ENCODE measurements at regions not wholly inside any gene's neighbourhood (a gene's known extent, or its start where the extent isn't known, plus 50 kb on each side); places are given as distances from the start of the nearest gene placed in this dataset.

DNA sequence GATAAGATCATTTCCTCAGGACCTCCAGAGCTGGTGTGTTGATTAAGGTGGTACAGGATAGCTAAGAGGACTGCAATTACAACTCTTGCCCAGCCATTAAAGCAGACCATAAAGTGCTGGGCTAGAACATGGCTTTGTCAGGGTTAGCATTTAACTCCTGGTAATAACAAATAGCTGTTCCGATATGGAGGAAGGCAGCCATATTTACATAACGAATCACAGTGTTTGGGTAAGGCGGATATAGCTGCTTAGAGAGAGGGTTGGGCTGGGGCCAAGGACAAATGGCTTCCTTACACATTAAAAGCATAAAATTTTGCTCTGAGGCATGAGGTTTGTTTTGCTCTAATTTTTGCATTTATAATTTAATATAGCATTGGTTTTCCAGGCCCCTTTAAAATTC lies 297.7 kb upstream of the DDHD1 start:
- H3K23ac ChIP-seq (ENCODE audit: low read length): no peak overlapping the region
- no peak overlapping the region for H2BK12ac ChIP-seq (ENCODE audit: low read length)
- no peak overlapping the region for H2BK5ac ChIP-seq (ENCODE audit: low read depth, low read length, poor library complexity)
- no peak overlapping the region for H3K4me3 ChIP-seq (ENCODE audit: low read depth, low read length)
- H3K9ac ChIP-seq (ENCODE audit: low read length): no peak overlapping the region
- no peak overlapping the region for H3K4ac ChIP-seq (ENCODE audit: low read depth, low read length)
- H3K27me3 ChIP-seq (ENCODE audit: insufficient read depth, low read length): no peaks in the 10 kb centered on the region
- no peak overlapping the region for H3K4me2 ChIP-seq (ENCODE audit: low read length)
- no peaks in the 10 kb centered on the region for H3K9me3 ChIP-seq (ENCODE audit: insufficient read depth, low read depth, low read length)
- H4K8ac ChIP-seq (ENCODE audit: low read depth, low read length): no peak overlapping the region
- no peak overlapping the region for H3K18ac ChIP-seq (ENCODE audit: low read length)
- WGBS (ENCODE audit: extremely low coverage, insufficient coverage, insufficient read length): no CpG with 5 or more reads among the region's 3 CpGs
- no peak overlapping the region for H3K27ac ChIP-seq (ENCODE audit: low read depth, low read length)
- H3K79me2 ChIP-seq (ENCODE audit: control insufficient read depth, insufficient read depth, low read length, poor library complexity): no peaks in the 10 kb centered on the region
- H3K4me1 ChIP-seq (ENCODE audit: control insufficient read depth in 1 of 2, insufficient read depth in 2 of 2, low read length in 2 of 2): no peaks in the 10 kb centered on the region
- no peak overlapping the region for H4K91ac ChIP-seq (ENCODE audit: low read depth, low read length)
- no peak overlapping the region for H2AFZ ChIP-seq (ENCODE audit: insufficient read depth, low read length, poor library complexity)
- H4K12ac ChIP-seq (ENCODE audit: low read depth, low read length): no peak overlapping the region
- H2AK5ac ChIP-seq (ENCODE audit: low read length): no peak overlapping the region
- no peaks in the 10 kb centered on the region for H3K36me3 ChIP-seq (ENCODE audit: control insufficient read depth in 1 of 2, insufficient read depth in 2 of 2, low read length in 2 of 2)
- no peak overlapping the region for H3K14ac ChIP-seq (ENCODE audit: low read length)
- H3K79me1 ChIP-seq (ENCODE audit: low read length): no peaks in the 10 kb centered on the region
- H2BK120ac ChIP-seq (ENCODE audit: insufficient read depth, low read length, poor library complexity): no peak overlapping the region
- DNase-seq: no peak

DNA sequence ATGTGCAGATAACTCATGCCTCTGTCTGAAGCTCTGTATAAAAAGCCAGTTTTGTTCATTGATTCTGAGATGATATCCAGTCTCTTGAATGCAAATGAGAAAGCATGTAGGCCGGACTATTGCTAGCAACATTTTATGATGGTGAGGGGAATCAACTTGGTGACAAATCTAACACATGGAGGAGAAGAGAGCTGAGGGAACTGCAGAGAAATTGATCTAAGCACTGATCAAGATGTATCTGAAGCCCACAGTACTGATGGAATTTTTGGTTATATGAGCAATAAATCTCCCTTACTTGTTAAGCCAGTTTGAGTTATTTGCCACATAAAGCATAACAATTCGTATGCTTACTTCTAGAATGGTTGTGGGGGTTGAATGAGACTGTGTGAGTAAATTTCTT lies 295.6 kb upstream of the DDHD1 start:
- Histone ChIP-seq H2BK5ac (ENCODE audit: low read depth, low read length, poor library complexity) (no peak overlapping the region), H3K79me1 (ENCODE audit: low read length) (no peaks in the 10 kb centered on the region), H2AFZ (ENCODE audit: insufficient read depth, low read length, poor library complexity) (no peak overlapping the region), H3K9ac (ENCODE audit: low read length) (no peak overlapping the region), H3K23ac (ENCODE audit: low read length) (no peak overlapping the region), H3K79me2 (ENCODE audit: control insufficient read depth, insufficient read depth, low read length, poor library complexity) (no peaks in the 10 kb centered on the region), H3K9me3 (ENCODE audit: insufficient read depth, low read depth, low read length) (no peaks in the 10 kb centered on the region), H2AK5ac (ENCODE audit: low read length) (no peak overlapping the region), H3K4me2 (ENCODE audit: low read length) (no peak overlapping the region), H3K18ac (ENCODE audit: low read length) (no peak overlapping the region), H4K8ac (ENCODE audit: low read depth, low read length) (no peak overlapping the region), H4K91ac (ENCODE audit: low read depth, low read length) (no peak overlapping the region), H4K12ac (ENCODE audit: low read depth, low read length) (no peak overlapping the region), H3K14ac (ENCODE audit: low read length) (no peak overlapping the region), H3K27me3 (ENCODE audit: insufficient read depth, low read length) (no peaks in the 10 kb centered on the region), H2BK12ac (ENCODE audit: low read length) (no peak overlapping the region), H2BK120ac (ENCODE audit: insufficient read depth, low read length, poor library complexity) (no peak overlapping the region), H3K4ac (ENCODE audit: low read depth, low read length) (no peak overlapping the region), H3K4me1 (ENCODE audit: control insufficient read depth in 1 of 2, insufficient read depth in 2 of 2, low read length in 2 of 2) (no peaks in the 10 kb centered on the region), H3K36me3 (ENCODE audit: control insufficient read depth in 1 of 2, insufficient read depth in 2 of 2, low read length in 2 of 2) (no peaks in the 10 kb centered on the region), H3K4me3 (ENCODE audit: low read depth, low read length) (no peak overlapping the region), H3K27ac (ENCODE audit: low read depth, low read length) (no peak overlapping the region)
- DNase-seq: no peak
- WGBS (ENCODE audit: extremely low coverage, insufficient coverage, insufficient read length): no CpG with 5 or more reads among the region's 2 CpGs

DNA sequence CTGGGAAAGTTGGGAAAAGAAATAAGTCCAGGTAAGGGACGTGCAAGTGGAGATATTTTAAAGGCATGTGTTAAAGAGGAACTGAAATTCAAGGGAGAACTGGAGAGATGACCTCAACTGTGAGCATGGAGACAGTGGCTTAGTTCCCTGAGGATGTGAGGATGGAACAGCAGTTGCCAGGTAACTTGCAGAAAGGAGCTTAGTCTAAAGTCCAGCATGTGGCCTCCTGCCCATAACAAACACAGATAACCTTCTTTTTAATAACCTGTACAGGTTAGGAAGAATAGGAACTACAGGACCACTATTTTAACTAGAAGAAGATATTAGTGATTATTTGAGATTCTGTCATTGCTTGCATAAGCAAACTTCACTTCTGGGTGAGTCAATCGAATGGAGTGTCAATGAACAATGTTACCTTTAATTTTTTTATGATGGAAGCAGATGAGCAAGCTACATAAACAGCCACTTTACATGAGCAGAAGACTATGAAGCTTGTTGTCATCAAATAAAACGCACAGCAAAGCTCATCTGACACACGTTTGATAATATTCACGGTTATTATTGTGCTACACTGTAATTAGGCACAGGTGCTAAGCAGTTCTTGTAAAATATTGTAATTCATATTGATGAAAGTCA lies 291.7 kb upstream of the DDHD1 start:
- H2BK12ac ChIP-seq (ENCODE audit: low read length): no peak overlapping the region
- DNase-seq: no peak
- no peaks in the 10 kb centered on the region for H3K9me3 ChIP-seq (ENCODE audit: insufficient read depth, low read depth, low read length)
- WGBS (ENCODE audit: extremely low coverage, insufficient coverage, insufficient read length): no CpG with 5 or more reads among the region's 5 CpGs
- H3K18ac ChIP-seq (ENCODE audit: low read length): no peak overlapping the region
- no peak overlapping the region for H3K23ac ChIP-seq (ENCODE audit: low read length)
- H3K4me1 ChIP-seq (ENCODE audit: control insufficient read depth in 1 of 2, insufficient read depth in 2 of 2, low read length in 2 of 2): no peaks in the 10 kb centered on the region
- no peak overlapping the region for H3K27ac ChIP-seq (ENCODE audit: low read depth, low read length)
- no peak overlapping the region for H3K9ac ChIP-seq (ENCODE audit: low read length)
- no peak overlapping the region for H4K8ac ChIP-seq (ENCODE audit: low read depth, low read length)
- H2BK5ac ChIP-seq (ENCODE audit: low read depth, low read length, poor library complexity): no peak overlapping the region
- H3K4me3 ChIP-seq (ENCODE audit: low read depth, low read length): no peak overlapping the region
- no peak overlapping the region for H3K4ac ChIP-seq (ENCODE audit: low read depth, low read length)
- no peak overlapping the region for H2BK120ac ChIP-seq (ENCODE audit: insufficient read depth, low read length, poor library complexity)
- no peak overlapping the region for H3K14ac ChIP-seq (ENCODE audit: low read length)
- no peak overlapping the region for H2AFZ ChIP-seq (ENCODE audit: insufficient read depth, low read length, poor library complexity)
- no peak overlapping the region for H4K12ac ChIP-seq (ENCODE audit: low read depth, low read length)
- no peak overlapping the region for H4K91ac ChIP-seq (ENCODE audit: low read depth, low read length)
- H3K79me2 ChIP-seq (ENCODE audit: control insufficient read depth, insufficient read depth, low read length, poor library complexity): no peaks in the 10 kb centered on the region
- no peaks in the 10 kb centered on the region for H3K79me1 ChIP-seq (ENCODE audit: low read length)
- H3K27me3 ChIP-seq (ENCODE audit: insufficient read depth, low read length): no peaks in the 10 kb centered on the region
- H2AK5ac ChIP-seq (ENCODE audit: low read length): no peak overlapping the region
- no peaks in the 10 kb centered on the region for H3K36me3 ChIP-seq (ENCODE audit: control insufficient read depth in 1 of 2, insufficient read depth in 2 of 2, low read length in 2 of 2)
- no peak overlapping the region for H3K4me2 ChIP-seq (ENCODE audit: low read length)

DNA sequence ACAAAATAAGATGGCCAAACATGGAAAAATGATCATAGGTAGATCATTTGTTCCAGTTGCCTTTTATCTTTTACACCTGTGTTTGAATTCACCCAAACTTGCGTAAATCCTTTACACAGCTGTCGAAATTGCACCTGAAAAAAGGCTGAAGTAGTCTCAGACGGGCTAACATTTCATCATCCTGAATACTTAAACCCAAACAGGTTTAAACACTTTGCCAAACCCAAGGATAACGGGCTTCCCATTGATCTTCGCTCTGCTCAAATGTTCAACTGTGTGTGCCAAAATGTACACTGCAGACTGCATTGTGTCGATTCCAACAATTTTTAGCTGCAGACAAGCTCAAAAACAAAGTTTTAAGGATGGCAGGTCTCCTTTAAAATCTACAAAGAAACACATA lies 288.7 kb upstream of the DDHD1 start:
- H3K14ac ChIP-seq (ENCODE audit: low read length): no peak overlapping the region
- no peak overlapping the region for H4K91ac ChIP-seq (ENCODE audit: low read depth, low read length)
- H2BK5ac ChIP-seq (ENCODE audit: low read depth, low read length, poor library complexity): no peak overlapping the region
- H3K23ac ChIP-seq (ENCODE audit: low read length): no peak overlapping the region
- no peaks in the 10 kb centered on the region for H3K4me1 ChIP-seq (ENCODE audit: control insufficient read depth in 1 of 2, insufficient read depth in 2 of 2, low read length in 2 of 2)
- H2BK12ac ChIP-seq (ENCODE audit: low read length): no peak overlapping the region
- no peak overlapping the region for H4K12ac ChIP-seq (ENCODE audit: low read depth, low read length)
- no peaks in the 10 kb centered on the region for H3K36me3 ChIP-seq (ENCODE audit: control insufficient read depth in 1 of 2, insufficient read depth in 2 of 2, low read length in 2 of 2)
- no peak overlapping the region for H3K4ac ChIP-seq (ENCODE audit: low read depth, low read length)
- no peak for DNase-seq
- H3K9ac ChIP-seq (ENCODE audit: low read length): no peak overlapping the region
- H2BK120ac ChIP-seq (ENCODE audit: insufficient read depth, low read length, poor library complexity): no peak overlapping the region
- no peaks in the 10 kb centered on the region for H3K79me2 ChIP-seq (ENCODE audit: control insufficient read depth, insufficient read depth, low read length, poor library complexity)
- H3K27ac ChIP-seq (ENCODE audit: low read depth, low read length): no peak overlapping the region
- no peaks in the 10 kb centered on the region for H3K9me3 ChIP-seq (ENCODE audit: insufficient read depth, low read depth, low read length)
- no peak overlapping the region for H4K8ac ChIP-seq (ENCODE audit: low read depth, low read length)
- H3K4me2 ChIP-seq (ENCODE audit: low read length): no peak overlapping the region
- H3K18ac ChIP-seq (ENCODE audit: low read length): no peak overlapping the region
- H2AFZ ChIP-seq (ENCODE audit: insufficient read depth, low read length, poor library complexity): no peak overlapping the region
- H3K27me3 ChIP-seq (ENCODE audit: insufficient read depth, low read length): no peaks in the 10 kb centered on the region
- H3K4me3 ChIP-seq (ENCODE audit: low read depth, low read length): no peak overlapping the region
- no CpG with 5 or more reads among the region's 6 CpGs for WGBS (ENCODE audit: extremely low coverage, insufficient coverage, insufficient read length)
- H3K79me1 ChIP-seq (ENCODE audit: low read length): no peaks in the 10 kb centered on the region
- no peak overlapping the region for H2AK5ac ChIP-seq (ENCODE audit: low read length)
